ENCODE measurements at regions not wholly inside any gene's neighbourhood (a gene's known extent, or its start where the extent isn't known, plus 50 kb on each side); places are given as distances from the start of the nearest gene placed in this dataset.

DNA sequence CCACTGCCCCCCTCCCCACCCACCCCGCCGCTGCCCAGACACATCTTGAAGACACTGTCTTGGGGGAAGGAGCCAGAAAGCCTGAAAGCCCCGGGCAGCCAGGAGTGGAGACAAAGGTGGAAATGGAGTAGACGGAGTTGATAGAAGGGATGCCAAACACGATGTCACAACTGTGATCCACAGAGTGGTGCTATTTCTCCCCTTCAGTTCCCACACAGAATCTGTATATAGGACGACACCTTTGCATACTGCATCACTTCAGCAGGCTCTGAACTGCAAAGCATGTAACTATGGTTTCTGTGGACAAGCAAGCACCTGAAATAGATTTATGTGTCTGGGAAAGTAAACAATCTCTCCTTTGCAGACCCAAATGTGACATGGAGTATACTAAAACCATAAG, 56.4 kb upstream of the F13A1 start:
- no peak for DNase-seq

DNA sequence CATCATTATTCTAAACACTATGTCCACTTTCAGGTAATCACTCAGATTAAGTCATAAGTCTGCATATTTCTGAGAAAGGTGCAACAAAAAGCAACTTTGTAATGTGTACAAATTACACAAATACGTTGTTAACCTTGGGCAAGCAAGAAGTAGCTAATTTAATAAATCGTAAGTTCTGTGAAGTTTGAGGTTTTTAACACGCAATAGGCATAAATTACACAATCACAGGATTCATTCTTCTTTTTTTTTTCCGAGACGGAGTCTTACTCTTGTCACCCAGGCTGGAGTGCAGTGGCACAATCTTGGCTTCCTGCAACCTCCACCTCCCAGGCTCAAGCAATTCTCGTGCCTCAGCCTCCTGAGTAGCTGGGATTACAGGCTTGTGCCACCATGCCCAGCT, 57.2 kb upstream of the F13A1 start:
- no peak for DNase-seq

DNA sequence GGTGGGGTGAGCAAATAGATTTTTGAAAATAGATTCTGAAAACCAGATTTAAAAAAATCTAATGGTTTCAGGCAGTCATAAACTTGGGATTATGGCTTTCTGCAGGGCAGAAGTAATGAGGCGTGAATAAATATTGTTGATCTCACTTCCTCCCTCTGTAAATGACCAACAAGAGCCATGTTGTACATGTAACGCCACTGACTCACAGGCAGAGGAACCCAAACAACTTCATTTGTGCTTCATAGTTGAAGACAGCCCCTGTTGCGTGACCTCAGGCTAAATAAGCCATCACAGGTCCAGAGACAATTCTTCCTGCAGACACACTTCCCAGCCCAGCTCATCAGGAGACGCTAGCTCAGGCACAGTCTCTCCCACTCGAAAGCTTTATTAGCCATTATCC, 59.1 kb upstream of the F13A1 start:
- no peak for DNase-seq

DNA sequence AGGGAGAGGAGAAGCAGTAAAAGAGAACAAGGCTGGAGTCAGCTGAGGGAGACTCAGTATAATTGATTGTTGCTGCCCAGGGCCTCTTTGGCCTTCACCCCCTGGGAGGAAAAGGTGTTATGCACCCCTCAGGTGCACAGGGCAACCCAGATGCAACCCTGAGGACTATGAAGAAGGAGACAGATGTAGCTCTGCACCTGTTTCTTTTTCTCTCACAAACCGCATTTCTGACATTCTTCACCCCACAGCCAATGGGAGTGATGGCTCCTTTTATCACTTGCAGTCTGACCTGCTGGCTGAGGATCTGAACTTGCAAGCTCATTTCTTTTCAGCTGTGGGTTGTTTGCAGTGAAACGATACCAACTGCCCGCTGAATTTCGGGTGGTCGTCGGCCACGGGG, 64.1 kb upstream of the F13A1 start:
- no peak for DNase-seq

DNA sequence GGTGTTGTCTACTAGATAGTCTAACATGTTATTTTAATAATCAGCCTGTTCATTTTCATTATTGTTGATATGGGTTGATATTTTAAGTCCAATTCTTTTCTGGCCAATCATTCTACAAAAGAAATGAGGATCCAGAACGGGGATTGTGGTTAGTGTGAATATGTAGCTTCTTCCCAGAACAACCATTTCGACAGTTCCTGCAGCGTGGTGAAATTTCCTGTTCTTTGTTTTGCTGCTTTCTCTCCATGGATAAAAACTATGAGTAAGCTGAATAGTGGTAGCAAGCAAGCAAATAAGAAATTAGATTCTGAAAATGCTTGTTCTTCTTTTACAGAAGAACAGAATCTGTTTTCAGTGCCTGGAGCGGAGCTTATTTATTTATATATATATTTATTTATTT, 65.5 kb upstream of the F13A1 start:
- DNase-seq: no peak

DNA sequence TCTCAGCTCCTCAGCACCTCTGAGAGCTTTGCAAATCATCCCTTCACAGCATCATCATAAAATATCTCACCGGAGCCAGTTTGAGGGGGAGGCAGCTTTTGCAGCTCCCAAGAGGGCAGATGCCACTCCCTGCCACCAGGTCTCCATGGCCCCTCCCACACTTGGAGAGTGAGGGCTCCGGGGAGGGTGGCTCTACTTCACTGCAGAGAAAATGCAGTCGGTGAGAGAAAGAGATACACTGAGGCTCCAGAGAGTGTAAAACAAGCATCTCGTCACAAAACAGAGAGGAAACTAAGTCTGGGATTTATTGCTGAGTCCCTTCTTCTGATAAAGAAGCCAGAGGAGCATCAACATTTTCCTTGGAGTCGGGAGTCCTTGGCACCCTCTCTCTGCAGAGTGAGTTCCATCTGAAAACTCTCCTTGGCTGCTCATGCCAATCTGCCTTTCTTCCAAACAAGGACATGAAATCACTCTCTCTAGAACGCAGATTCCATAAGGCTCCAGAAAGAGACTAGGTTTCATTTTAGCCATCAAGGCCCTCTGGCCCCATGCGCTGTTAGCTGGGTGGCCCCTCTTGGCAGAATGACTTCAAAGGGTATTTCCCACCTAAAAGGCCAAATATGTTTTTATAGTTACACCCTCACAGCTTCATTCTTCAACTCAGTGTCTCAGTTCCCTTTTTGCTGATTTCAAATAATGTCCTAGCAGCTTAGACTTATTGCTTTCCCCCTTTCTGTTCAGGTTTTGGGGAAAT, 70.6 kb upstream of the F13A1 start:
- DNase-seq: no peak

DNA sequence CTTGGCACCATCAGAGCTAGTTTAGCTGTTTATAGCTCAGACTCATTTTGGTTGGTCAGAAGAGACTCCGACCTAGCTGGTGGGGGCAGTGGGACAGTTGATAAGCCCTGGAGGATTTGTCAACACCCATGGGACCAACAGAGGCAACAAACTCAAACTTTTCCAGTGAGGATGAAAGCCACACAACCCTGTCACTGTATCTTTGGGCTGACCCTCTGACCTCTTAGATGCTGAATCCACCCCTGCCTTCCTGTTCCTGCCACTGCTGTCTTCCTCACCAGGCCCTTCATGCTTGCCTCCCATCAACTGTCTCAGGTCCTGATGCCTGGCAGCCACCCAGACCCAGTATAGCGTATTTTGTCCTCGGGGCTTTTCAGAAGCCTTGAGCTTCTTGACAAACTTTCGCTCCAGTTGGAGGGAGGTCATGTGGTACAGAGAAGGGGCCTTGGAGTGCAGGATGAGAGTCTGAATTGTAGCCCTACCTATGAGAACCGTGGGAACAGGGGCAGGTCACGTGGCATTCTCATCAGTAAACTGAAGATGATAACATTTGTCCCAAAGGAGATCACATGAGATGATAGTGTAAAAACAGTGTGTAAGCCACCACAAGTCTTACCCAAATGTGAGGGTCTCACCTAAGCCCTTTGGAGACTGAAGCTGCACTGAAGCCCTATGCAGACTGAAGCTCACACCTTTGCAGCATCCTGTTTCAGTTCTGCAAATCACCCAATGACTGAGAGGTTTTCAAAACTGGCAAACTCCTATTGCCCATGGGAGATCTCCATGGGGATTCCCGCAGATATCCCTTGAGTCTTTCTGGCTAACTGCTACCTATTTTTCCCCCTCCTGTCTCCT, 72.0 kb upstream of the F13A1 start:
- no peak for DNase-seq

DNA sequence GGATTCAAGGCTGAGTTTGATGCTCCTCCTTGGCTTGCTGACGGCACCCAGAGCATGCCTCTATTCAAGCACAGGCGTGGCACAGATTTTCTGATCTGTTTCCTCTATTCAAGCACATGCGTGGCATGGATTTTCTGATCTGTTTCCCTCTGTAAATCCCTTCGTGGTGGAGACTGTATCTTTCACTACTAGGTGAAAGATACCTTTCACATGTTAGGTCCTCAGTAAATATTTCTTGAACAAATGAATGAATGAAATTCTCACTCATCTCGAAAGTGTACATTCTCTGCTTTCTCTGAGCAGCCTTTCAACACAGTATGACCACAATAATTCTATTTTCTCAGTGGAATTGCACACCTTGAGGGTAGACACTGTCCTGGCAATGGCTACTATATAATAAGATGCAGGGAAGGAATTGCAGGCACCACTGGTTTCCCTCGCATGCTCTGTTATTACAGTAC, 72.6 kb upstream of the F13A1 start:
- no peak for DNase-seq

DNA sequence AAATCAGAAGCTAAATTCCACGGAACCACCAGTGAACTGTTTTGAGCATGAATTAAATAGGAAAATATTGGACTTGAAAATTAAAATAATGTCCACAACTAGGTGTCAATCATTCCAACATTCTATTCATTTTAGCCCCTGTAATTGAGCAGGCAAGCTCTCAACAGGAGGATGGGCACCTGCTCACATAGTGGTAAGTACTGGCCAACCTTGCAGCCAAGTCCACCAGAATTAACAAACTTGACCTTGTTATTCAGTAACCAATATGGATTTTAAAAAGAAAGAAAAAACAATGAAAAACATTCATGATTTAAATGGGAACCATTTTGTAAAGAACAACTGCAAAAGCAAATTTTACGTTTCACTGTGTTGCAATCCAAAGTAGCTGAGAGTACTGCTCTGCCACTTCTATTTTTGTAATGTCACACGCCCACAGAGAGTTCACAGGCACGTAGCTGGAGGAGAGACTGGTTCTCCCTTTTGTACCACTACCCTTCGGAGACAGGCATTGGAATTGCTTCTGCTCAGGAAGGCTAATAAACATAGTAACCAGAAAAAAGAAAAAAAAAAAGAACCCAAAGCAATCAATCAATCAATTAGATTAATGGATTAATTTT, 75.2 kb upstream of the F13A1 start:
- no peak for DNase-seq

DNA sequence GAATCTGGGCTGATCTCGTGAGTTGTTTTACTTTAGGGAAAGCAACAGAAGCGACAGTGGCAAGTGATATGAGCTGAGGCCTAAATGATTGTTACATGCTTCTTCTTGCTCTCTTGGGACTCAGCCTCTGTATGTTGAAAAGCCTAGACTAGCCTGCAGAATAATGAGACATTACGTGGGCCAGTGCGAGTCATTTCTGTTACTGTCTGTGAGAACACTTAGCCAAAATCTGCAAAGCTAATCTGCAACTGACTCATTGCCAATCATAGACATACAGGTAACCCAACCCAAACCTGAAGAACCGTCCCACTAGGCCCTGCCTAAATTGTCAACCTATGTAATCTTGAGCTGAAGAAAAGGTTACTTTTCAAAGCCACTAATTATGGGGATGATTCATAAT, 77.4 kb upstream of the F13A1 start:
- no peak for DNase-seq

DNA sequence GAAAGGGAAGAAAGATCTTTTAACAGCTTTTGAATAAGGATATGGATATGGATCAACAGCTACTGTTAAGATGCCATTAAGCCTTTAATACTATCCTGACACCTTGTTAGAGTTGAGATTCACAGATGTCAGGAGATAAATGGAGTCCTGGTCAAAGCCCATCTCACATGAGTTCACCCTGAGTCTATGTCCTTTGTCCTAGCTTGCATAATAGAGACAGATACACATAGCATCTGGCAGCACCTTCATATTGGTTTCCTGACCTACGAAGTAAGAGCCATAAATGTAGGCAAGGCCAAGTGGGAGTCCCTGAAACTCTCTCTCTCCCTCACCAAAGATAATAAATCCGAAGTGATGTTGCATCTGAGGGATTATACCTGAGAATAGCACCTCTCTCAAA, 79.1 kb upstream of the F13A1 start:
- no peak for DNase-seq

DNA sequence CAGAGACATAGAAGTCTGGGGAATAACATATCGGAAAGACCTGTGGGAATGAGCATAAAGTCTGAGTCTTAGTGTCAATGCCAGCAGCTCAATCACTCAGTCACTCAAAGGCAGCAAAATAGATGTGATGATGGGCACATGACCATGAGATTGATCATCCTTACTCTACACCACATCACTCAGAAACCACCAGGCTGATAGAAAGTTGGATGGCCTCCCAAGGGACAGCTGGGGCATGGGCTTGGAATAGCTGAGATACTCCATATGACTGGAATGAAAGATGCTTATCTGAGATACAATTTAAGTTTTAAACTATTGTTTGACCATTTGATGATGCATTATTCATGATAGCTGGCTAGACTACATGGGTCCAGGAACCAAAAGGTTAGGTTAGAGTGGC, 80.9 kb upstream of the F13A1 start:
- no peak for DNase-seq

DNA sequence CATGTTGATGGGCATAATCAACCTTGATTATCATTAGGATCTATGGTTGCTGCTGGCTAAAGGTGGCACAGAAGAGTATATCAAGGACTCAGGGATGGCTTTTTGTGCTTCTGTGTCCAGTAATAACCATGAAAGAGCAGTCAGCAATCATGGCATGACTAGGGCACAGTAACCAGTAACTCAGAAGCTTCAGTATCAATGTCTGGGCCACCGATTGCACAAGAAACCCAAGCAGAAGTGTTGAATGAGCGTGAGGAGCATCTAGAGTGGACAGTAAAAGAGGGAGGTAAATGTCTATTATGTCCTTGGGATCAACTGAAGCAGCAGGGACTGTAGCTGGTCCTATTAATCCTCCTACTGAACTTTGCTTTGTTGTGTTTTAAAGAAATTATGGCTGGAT, 81.5 kb upstream of the F13A1 start:
- DNase-seq: no peak

DNA sequence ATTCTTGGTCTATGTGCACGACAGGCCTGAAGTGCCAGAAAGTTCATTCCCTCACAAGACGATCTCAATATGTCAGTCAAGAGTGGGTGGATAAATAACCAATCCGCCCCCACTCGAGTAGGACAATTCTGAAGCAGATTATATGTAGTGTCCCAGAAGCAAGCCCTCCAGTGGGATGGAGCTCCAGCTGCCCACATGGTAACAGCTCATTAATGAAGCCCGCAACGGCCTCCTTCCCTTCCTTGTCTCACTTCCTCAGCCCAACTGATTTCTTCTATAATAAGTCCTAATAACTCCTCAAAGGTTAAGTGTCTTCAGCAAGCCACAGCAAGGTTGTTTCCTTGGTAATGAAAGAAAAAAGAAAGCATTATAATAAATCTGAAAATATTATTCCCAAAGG, 82.1 kb upstream of the F13A1 start:
- no peak for DNase-seq

DNA sequence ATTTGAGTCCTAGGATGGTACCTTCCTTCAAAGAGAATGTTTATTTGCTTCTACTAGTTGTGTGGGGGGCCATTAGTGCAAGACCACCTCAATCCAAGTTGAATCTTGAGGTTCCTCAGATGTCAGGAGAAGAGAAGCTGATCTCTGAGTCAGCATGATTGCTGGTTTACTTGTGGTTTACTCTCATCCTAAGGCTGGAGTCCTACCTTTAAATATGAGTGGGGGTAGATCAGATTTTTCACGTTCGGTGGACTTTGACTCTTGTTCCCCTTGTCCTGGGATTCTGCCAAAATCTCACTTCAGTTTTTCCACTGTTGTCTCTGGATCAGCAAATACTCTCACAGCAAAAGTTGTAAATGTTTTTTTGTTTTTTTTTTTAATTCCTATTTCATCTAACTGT, 84.6 kb upstream of the F13A1 start:
- DNase-seq: no peak

DNA sequence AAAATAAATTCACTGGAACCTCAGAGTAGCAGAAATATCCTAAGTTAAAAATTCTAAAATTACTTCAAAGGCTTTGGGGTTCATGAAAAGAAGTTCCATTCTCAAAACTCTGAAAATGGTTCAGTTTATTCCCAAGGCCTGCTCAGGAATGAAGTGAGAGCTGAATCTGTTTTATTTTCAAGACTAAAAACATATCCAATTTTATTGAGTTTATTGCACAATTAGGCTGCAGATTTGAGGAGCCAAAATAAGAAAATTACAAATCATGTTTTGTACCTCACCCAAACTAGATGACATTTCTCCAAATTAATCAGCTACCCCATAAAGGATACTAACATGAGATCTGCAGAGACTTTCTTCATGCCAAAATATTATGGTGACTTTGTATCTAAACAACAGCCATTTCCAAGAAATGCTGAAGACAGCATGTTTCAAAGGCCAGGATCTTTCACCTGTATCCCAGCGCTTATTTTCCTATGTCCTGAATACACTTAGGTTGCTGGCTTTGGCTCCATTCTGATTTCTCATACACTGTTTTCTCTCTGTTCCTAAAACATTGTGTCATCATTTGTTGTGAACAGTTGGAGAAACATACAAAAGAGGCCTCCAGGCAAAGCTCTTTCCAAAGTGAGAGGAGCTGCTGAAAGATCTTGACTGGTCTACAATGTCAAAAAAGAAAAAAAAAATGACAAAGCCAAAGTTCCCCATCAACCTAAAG, 85.7 kb upstream of the F13A1 start:
- DNase-seq: no peak

DNA sequence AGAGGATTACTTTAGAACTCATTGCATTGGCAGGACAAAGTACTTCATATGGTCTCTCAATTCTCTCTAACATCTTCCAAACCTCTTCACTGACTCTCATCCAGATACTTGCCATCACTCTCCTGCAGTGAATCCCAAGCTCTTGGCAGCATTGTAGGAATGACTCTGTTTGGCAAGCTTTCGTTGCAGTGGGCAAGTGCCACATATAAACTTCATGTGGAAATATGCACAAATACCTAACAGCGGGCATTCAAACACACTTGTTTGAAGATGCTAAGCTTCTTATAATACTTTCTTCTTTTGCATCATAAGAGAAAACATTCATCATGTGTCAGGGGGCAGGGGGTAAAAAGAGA, 86.2 kb upstream of the F13A1 start:
- DNase-seq: no peak

DNA sequence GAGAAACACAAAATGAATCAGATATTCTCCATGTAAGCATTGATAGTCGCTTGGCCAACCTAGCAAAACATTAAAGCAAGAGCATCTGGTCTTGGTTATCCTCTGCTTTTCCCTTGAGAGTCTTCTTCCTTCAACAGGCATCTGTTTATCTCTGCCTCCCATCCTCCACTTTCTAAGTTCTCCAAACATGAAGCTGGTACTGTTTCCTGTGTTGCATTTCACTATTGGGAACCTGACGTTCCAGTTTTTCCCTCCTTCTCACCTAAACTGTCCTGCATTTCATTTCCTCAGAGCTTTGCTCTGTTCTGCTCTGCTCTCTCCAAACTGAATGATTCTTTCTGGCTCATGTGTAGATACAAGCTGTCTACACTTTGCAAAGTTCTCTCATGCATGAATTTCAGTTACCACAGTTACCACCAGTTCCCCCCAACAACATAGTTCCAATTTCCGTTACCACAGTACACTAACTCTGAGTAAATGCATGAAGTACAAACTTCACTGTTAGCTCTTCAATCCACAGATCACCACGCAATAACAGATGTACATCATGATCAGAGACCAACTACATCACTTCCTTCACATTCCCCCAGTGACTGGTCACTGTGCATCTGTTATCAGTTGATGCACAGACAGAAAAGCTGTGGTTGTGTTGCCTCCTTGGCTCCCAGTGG, 86.7 kb upstream of the F13A1 start:
- no peak for DNase-seq

DNA sequence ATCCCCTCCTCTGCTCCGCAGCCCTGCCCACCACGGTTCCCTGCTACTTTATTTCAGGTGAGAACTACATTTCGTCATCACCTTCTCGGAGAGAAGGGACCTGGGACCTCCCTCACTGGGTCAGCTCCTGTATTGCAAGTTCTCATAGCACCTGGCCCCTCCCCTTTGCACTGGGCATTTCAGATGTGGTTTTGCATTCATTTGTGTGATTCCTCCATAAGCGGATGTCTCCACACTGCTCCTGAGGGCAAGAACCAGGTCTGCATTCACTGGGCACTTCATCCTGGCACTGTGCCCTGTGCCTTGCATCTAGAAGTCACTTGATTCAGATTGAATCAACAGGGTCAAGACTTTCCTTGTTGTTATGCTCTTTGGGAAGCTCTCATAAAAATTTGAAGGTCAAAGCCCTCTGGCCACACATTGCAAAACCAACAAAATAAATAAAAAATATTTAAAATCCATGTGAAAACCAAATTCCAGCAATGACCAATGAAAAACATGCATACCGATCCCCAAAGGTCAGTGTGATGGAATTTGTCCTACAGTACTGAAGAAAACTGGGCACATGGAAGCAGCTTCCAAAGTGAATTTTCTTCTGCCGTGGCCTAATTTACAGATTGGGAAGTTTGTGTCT, 89.1 kb upstream of the F13A1 start:
- DNase-seq: no peak

DNA sequence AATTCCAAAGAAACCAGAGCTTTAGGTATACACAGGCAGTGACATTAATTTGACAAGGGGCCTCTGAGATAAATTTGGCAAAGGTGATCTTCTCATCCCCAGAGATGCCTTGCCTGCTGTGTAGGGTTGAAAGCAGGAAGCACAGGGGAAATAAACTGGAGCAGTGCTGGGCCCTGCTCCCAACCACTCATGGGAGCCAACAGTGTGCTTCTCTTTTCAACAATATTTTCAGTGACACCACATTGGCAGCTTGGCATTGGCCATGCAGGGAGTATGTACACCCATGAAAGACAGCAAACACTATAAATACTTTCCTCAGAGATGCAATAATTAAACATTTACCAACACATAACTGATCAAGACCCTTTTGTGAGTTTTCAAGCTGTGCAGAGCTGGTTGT, 90.7 kb upstream of the F13A1 start:
- DNase-seq: no peak

DNA sequence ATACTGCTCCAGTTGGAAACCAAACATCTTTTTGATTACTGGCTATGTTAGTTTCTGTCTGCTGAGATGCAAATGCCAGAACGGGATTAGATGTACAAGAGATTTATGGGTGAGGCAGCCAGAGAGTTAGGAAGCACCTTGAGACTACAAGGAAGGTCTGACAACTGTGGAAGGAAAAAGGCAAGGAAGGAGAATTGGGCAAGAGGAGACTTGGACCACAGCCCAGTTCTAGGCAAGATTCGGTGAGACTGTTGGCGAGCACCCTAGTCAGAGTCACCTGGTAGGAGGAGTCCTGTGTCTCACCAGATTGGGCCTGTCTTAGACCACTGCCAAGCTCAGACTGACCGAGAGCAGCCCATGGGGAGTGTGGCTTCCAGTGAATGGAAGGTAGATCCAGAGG, 91.8 kb upstream of the F13A1 start:
- DNase-seq: no peak

DNA sequence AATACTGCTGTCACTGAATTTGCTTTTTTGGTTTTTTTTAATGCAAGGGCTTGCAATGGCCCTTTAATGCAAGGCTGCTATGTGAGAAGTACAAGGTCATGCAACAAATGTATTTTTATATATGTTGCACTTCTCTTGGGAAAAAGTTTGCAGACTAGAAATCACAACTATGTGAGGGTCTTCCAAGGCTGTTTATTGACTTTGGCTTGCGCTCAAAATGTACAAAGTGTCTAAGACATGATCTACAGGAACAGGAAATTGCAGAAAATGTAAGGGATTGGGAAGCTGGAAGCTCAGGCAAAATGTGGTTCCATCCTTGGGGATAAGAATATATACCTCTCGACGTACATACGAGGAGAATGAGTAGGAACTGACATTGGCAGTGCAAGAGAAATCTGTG, 92.2 kb upstream of the F13A1 start:
- no peak for DNase-seq
